Endodermal cell (in vitro differentiated cells): ENCODE measurements at regions not wholly inside any gene's neighbourhood (a gene's known extent, or its start where the extent isn't known, plus 50 kb on each side); places are given as distances from the start of the nearest gene placed in this dataset.
"Not testable (repeated sequence)": the region's sequence is repeated elsewhere in the genome, so short reads cannot be mapped to it uniquely, and the experiment has no call there.

ENCODE experiments used
- DNase-seq: peaks from one replicate; pipeline ENCODE4 v3.0.0-alpha.2; 2017
- H3K27ac ChIP-seq: 2 replicates; pipeline ENCODE4 v1.5.1; 2013; ENCODE audit warnings: mild to moderate bottlenecking, low read depth, low read length, moderate library complexity
- H3K27me3 ChIP-seq: 2 replicates; pipeline ENCODE4 v1.6.1; 2013; ENCODE audit warnings: mild to moderate bottlenecking, low read length, moderate library complexity; ENCODE audit not compliant: insufficient read depth, control insufficient read depth, poor library complexity, severe bottlenecking
- H3K36me3 ChIP-seq: 2 replicates; pipeline ENCODE4 v1.7.0; 2013; ENCODE audit warnings: mild to moderate bottlenecking, low read length, moderate library complexity; ENCODE audit not compliant: control insufficient read depth, insufficient read depth
- H3K4me1 ChIP-seq: one replicate; pipeline ENCODE4 v1.7.0; 2013; ENCODE audit warnings: low read length; ENCODE audit not compliant: control insufficient read depth, insufficient read depth
- H3K4me3 ChIP-seq: 2 replicates; pipeline ENCODE4 v1.5.1; 2013; ENCODE audit warnings: mild to moderate bottlenecking, low read length, moderate library complexity
- H3K9ac ChIP-seq: 2 replicates; pipeline ENCODE4 v1.6.1; 2013; ENCODE audit warnings: mild to moderate bottlenecking, low read length, moderate library complexity; ENCODE audit not compliant: poor library complexity, severe bottlenecking; ENCODE audit errors: extremely low read depth
- H3K9me3 ChIP-seq: 2 replicates; pipeline ENCODE4 v1.6.1; 2013; ENCODE audit warnings: mild to moderate bottlenecking, low read length, moderate library complexity; ENCODE audit not compliant: control insufficient read depth
- H3K27ac Mint-ChIP-seq: 2 replicates; pipeline ENCODE4 v1.8.0; 2020; ENCODE audit warnings: mixed read lengths
- H3K27me3 Mint-ChIP-seq: 2 replicates; pipeline ENCODE4 v1.8.0; 2021; ENCODE audit warnings: mild to moderate bottlenecking, mixed read lengths; ENCODE audit not compliant: insufficient read depth
- H3K36me3 Mint-ChIP-seq: 2 replicates; pipeline ENCODE4 v1.8.0; 2020; ENCODE audit warnings: low read depth, mixed read lengths
- H3K4me1 Mint-ChIP-seq: 2 replicates; pipeline ENCODE4 v1.8.0; 2020; ENCODE audit warnings: mixed read lengths
- H3K4me3 Mint-ChIP-seq: 2 replicates; pipeline ENCODE4 v1.8.0; 2020; ENCODE audit warnings: mild to moderate bottlenecking, moderate library complexity, mixed read lengths
- H3K9me3 Mint-ChIP-seq: 2 replicates; pipeline ENCODE4 v1.8.0; 2020; ENCODE audit warnings: mild to moderate bottlenecking, mixed read lengths
- CTCF ChIP-seq: fragments of 200-600 bp; sonication (generic); conservative IDR thresholded peaks from 2 replicates; pipeline ENCODE4 v1.5.0; 2021; ENCODE audit warnings: antibody characterized with exemption, mild to moderate bottlenecking
- WGBS, 2 experiments: methylation state at CpG; one replicate each; pipeline versions ENCODE4 v1.1.5 to v1.1.7; 2013; ENCODE audit warnings: missing lambda C conversion rate in 2 of 2, mixed read lengths in 1 of 2; ENCODE audit not compliant: insufficient coverage in 1 of 2, insufficient read length in 1 of 2; 5-methylcytosine and 5-hydroxymethylcytosine counted together

DNA sequence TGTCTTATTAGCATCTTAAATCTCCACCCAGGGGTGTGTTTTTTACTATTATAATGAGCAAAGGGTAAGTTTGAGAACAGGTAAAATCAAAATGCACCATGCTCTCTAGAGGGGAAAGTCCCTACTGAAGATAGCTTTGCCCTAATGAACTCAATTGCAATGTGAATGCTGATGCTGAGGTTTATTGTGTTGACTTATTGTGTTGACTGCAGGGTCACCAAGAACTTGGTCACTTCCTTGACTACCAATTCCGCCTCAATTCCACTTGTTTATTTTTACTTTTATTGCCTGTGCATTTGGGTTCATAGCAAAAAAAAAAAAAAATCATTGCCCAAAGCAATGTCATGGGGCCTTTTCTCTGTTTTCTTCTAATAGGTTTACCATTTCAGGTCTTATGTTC is 67.7 kb upstream of the SRD5A3 start:
- Histone ChIP-seq H3K27ac (no peak overlapping the region), H3K9me3 (peaks cover 29% of the 10 kb centered on the region), H3K36me3 (no peaks in the 10 kb centered on the region), H3K27me3 (no peaks in the 10 kb centered on the region), H3K9ac (no peak overlapping the region), H3K4me3 (no peak overlapping the region), H3K4me1 (no peaks in the 10 kb centered on the region)
- Mint-ChIP-seq H3K36me3 (peaks cover 10% of the 10 kb centered on the region), H3K27me3 (no peaks in the 10 kb centered on the region), H3K27ac (no peak overlapping the region), H3K4me3 (no peak overlapping the region), H3K9me3 (peaks cover 29% of the 10 kb centered on the region), H3K4me1 (peaks cover 9% of the 10 kb centered on the region)
- no peak for DNase-seq
- TF ChIP-seq CTCF = no peak
- WGBS, 2 experiments = 95 to 100% methylated on average over 1 of the region's 1 CpG

DNA sequence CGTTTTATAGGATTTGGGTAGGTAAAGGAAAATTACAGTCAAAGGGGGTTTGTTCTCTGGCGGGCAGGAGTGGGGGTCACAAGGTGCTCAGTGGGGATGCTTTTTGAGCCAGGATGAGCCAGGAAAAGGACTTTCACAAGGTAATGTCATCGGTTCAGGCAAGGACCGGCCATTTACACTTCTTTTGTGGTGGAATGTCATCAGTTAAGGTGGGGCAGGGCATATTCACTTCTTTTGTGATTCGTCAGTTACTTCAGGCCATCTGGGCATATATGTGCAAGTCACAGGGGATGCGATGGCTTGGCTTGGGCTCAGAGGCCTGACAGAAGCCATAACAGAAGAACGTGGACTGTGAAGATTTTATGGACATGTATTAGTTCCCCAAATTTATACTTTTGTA is 65.6 kb upstream of the SRD5A3 start:
- Mint-ChIP-seq H3K27ac (peak overlapping the region; percentile 59), H3K9me3 (peaks cover 48% of the 10 kb centered on the region), H3K36me3 (peaks cover 22% of the 10 kb centered on the region)
- H3K9me3 ChIP-seq = peaks cover 51% of the 10 kb centered on the region
- H3K27me3 Mint-ChIP-seq, H3K4me1 Mint-ChIP-seq, H3K9ac ChIP-seq, H3K4me3 ChIP-seq, H3K4me1 ChIP-seq, H3K4me3 Mint-ChIP-seq, H3K36me3 ChIP-seq, H3K27me3 ChIP-seq, H3K27ac ChIP-seq: not testable (repeated sequence)
- 51% methylated on average over 7 of the region's 7 CpGs; no CpG with 5 or more reads in 1 of the 2 experiments for WGBS, 2 experiments
- DNase-seq = peak; percentile 54

DNA sequence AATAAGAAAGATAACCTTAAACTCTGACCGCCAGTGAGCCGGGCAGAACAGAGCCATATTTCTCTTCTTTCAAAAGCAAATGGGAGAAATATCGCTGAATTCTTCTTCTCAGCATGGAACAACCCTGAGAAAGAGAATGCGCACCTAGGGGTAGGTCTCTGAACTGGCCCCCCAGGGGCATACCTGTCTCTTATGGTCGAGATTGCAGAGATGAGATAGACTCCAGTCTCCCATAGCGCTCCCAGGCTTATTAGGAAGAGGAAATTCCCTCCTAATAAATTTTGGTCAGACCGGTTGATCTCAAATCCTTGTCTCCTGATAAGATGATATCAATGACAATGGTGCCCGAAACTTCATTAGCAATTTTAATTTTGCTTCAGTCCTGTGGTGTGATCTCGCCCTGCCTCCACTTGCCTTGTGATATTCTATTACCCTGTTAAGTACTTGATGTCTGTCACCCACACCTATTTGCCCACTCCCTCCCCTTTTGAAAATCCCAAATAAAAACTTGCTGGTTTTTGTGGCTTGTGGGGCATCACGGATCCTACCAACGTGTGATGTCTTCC is 64.8 kb upstream of the SRD5A3 start:
- Mint-ChIP-seq H3K27ac (peak overlapping the region; percentile 19), H3K36me3 (peaks cover 22% of the 10 kb centered on the region), H3K9me3 (peaks cover 53% of the 10 kb centered on the region)
- WGBS, 2 experiments = 56 to 70% methylated on average over 6 to 11 of the region's 11 CpGs
- H3K4me1 Mint-ChIP-seq, H3K4me1 ChIP-seq, H3K27me3 ChIP-seq, H3K36me3 ChIP-seq, H3K4me3 Mint-ChIP-seq, H3K27me3 Mint-ChIP-seq, H3K27ac ChIP-seq, H3K9ac ChIP-seq: not testable (repeated sequence)
- Histone ChIP-seq H3K9me3 (peaks cover 56% of the 10 kb centered on the region), H3K4me3 (peak overlapping the region; percentile 35)
- DNase-seq = peak; percentile 75

GRCh38 chr4:55284331-55284730 is 61.7 kb upstream of the SRD5A3 start:
- Histone ChIP-seq H3K4me3 (peak overlapping the region; percentile 62), H3K36me3 (no peaks in the 10 kb centered on the region), H3K27ac (no peak overlapping the region), H3K9me3 (peaks cover 56% of the 10 kb centered on the region), H3K9ac (no peak overlapping the region), H3K4me1 (no peaks in the 10 kb centered on the region), H3K27me3 (no peaks in the 10 kb centered on the region)
- WGBS, 2 experiments = 92% methylated on average over 1 of the region's 1 CpG; no CpG with 5 or more reads in 1 of the 2 experiments
- Mint-ChIP-seq H3K4me3 (no peak overlapping the region), H3K9me3 (peaks cover 53% of the 10 kb centered on the region), H3K27me3 (no peaks in the 10 kb centered on the region), H3K27ac (no peak overlapping the region), H3K36me3 (peaks cover 22% of the 10 kb centered on the region), H3K4me1 (peaks cover 9% of the 10 kb centered on the region)
- no peak for DNase-seq
- no peak for TF ChIP-seq CTCF
